Mucosa of descending colon (tissue), 3 donors: ENCODE measurements at regions not wholly inside any gene's neighbourhood (a gene's known extent, or its start where the extent isn't known, plus 50 kb on each side); places are given as distances from the start of the nearest gene placed in this dataset.

ENCODE experiments used
- ATAC-seq: fragments of 200-7000 bp; cut with Tn5 transposase; one replicate; pipeline ENCODE4 v1.9.1; 2020; ENCODE audit warnings: mild to moderate bottlenecking, moderate library complexity
- DNase-seq, 3 donors: peaks; one replicate each; pipeline ENCODE4 v3.0.0-alpha.2; 2020
- H3K36me3 ChIP-seq: fragments of 200-600 bp; one replicate; pipeline ENCODE4 v1.8.0; 2021; ENCODE audit warnings: low read depth, mild to moderate bottlenecking
- H3K4me1 ChIP-seq: fragments of 200-600 bp; one replicate; pipeline ENCODE4 v1.8.0; 2021; ENCODE audit warnings: low read depth, mild to moderate bottlenecking
- H3K4me3 ChIP-seq: fragments of 200-600 bp; one replicate; pipeline ENCODE4 v1.8.0; 2021; ENCODE audit warnings: mild to moderate bottlenecking
- H3K9me3 ChIP-seq: fragments of 200-600 bp; one replicate; pipeline ENCODE4 v1.8.0; 2021; ENCODE audit warnings: mild to moderate bottlenecking
- CTCF ChIP-seq: fragments of 200-600 bp; IDR thresholded peaks from one replicate; pipeline ENCODE4 v1.8.0; 2022; ENCODE audit warnings: antibody characterized with exemption, mild to moderate bottlenecking
- intact Hi-C, 2 donors: fragments of 100-400 bp; cut with DNase I in 1 of 2; cut with micrococcal nuclease in 1 of 2; formaldehyde crosslinking; loops; one replicate each; pipeline versions ENCODE4 v1.11.0 to v1.11.1; 2022; cut with DNase I, micrococcal nuclease
- donor health status: DM: no; HTN: no; CAD: no; lungs with moderate emphysema.
- donor health status: DM: no; HTN: no; CAD: no.
- donor health status: DM: no; HTN: yes; CAD: no.

GRCh38 chr2:45320956-45321355 is 290.1 kb downstream of the SRBD1 start:
- no peaks in the 10 kb centered on the region for H3K4me1 ChIP-seq
- TF ChIP-seq CTCF = no peak
- ATAC-seq = no peak
- intact Hi-C loops = no loop called here
- peaks cover 4% of the 10 kb centered on the region for H3K9me3 ChIP-seq
- H3K4me3 ChIP-seq = no peak overlapping the region
- no peak for DNase-seq
- no peaks in the 10 kb centered on the region for H3K36me3 ChIP-seq

- TF ChIP-seq CTCF = no peak
- Histone ChIP-seq H3K9me3 (peaks cover 4% of the 10 kb centered on the region), H3K36me3 (no peaks in the 10 kb centered on the region), H3K4me3 (no peak overlapping the region), H3K4me1 (no peaks in the 10 kb centered on the region)
- intact Hi-C loops = no loop called here
- ATAC-seq (no peak), DNase-seq (no peak)
These were observed 291.2 kb downstream of the SRBD1 start for GRCh38 chr2:45319683-45320455.

- ATAC-seq (no peak), DNase-seq (no peak)
- H3K36me3 ChIP-seq = no peaks in the 10 kb centered on the region
- no peaks in the 10 kb centered on the region for H3K4me1 ChIP-seq
- no peak for TF ChIP-seq CTCF
- H3K4me3 ChIP-seq = no peak overlapping the region
- H3K9me3 ChIP-seq = peaks cover under 1% of the 10 kb centered on the region
- intact Hi-C loops = no loop called here
These were observed 292.4 kb downstream of the SRBD1 start for GRCh38 chr2:45318686-45319085.

GRCh38 chr2:45316576-45317338 is 294.3 kb downstream of the SRBD1 start:
- ATAC-seq = no peak
- H3K36me3 ChIP-seq = no peaks in the 10 kb centered on the region
- H3K9me3 ChIP-seq = no peaks in the 10 kb centered on the region
- intact Hi-C loops = no loop called here
- no peak for TF ChIP-seq CTCF
- H3K4me1 ChIP-seq = no peaks in the 10 kb centered on the region
- no peak for DNase-seq
- no peak overlapping the region for H3K4me3 ChIP-seq

GRCh38 chr2:45315861-45316260 is 295.2 kb downstream of the SRBD1 start:
- DNase-seq = no peak
- no peaks in the 10 kb centered on the region for H3K36me3 ChIP-seq
- intact Hi-C loops = no loop called here
- no peaks in the 10 kb centered on the region for H3K9me3 ChIP-seq
- H3K4me3 ChIP-seq = no peak overlapping the region
- H3K4me1 ChIP-seq = no peaks in the 10 kb centered on the region
- ATAC-seq = no peak
- TF ChIP-seq CTCF = no peak
